ENCODE measurements at regions not wholly inside any gene's neighbourhood (a gene's known extent, or its start where the extent isn't known, plus 50 kb on each side); places are given as distances from the start of the nearest gene placed in this dataset.

GRCh38 chr16:79754501-79754900 lies 154.0 kb upstream of the MAF start:
- no peak for DNase-seq (ENCODE audit: low read depth)

GRCh38 chr16:79754081-79754480 lies 153.5 kb upstream of the MAF start:
- DNase-seq (ENCODE audit: low read depth): no peak

- no peak for DNase-seq (ENCODE audit: low read depth)
Measured at GRCh38 chr16:79753286-79753685, 152.7 kb upstream of the MAF start.

- no peak for DNase-seq (ENCODE audit: low read depth)
Measured at GRCh38 chr16:79752396-79752795, 151.9 kb upstream of the MAF start.

- no peak for DNase-seq (ENCODE audit: low read depth)
Measured at GRCh38 chr16:79751471-79752184, 151.1 kb upstream of the MAF start.

GRCh38 chr16:79750311-79750710 lies 149.8 kb upstream of the MAF start:
- DNase-seq (ENCODE audit: low read depth): no peak

GRCh38 chr16:79748629-79749028 lies 148.1 kb upstream of the MAF start:
- no peak for DNase-seq (ENCODE audit: low read depth)

- DNase-seq (ENCODE audit: low read depth): no peak
Measured at GRCh38 chr16:79747688-79748087, 147.2 kb upstream of the MAF start.

GRCh38 chr16:79740252-79740651 lies 139.7 kb upstream of the MAF start:
- no peak for DNase-seq (ENCODE audit: low read depth)

GRCh38 chr16:79735271-79735670 lies 134.7 kb upstream of the MAF start:
- no peak for DNase-seq (ENCODE audit: low read depth)

- DNase-seq (ENCODE audit: low read depth): no peak
Measured at GRCh38 chr16:79734721-79735120, 134.2 kb upstream of the MAF start.

GRCh38 chr16:79728923-79729240 lies 128.3 kb upstream of the MAF start:
- DNase-seq (ENCODE audit: low read depth): no peak

GRCh38 chr16:79728048-79728922 lies 127.7 kb upstream of the MAF start:
- no peak for DNase-seq (ENCODE audit: low read depth)

GRCh38 chr16:79726902-79727301 lies 126.4 kb upstream of the MAF start:
- DNase-seq (ENCODE audit: low read depth): no peak

GRCh38 chr16:79725051-79725450 lies 124.5 kb upstream of the MAF start:
- DNase-seq (ENCODE audit: low read depth): no peak

GRCh38 chr16:79723583-79724168 lies 123.1 kb upstream of the MAF start:
- DNase-seq (ENCODE audit: low read depth): no peak

GRCh38 chr16:79721270-79721669 lies 120.7 kb upstream of the MAF start:
- DNase-seq (ENCODE audit: low read depth): no peak

GRCh38 chr16:79717333-79718137 lies 117.0 kb upstream of the MAF start:
- no peak for DNase-seq (ENCODE audit: low read depth)

- DNase-seq (ENCODE audit: low read depth): no peak
Measured at GRCh38 chr16:79716645-79717332, 116.3 kb upstream of the MAF start.

GRCh38 chr16:79715061-79715460 lies 114.5 kb upstream of the MAF start:
- no peak for DNase-seq (ENCODE audit: low read depth)

GRCh38 chr16:79714440-79714839 lies 113.9 kb upstream of the MAF start:
- no peak for DNase-seq (ENCODE audit: low read depth)

All from activated T-helper 9 cell treated with anti-CD3 and anti-CD28 coated beads, Interleukin-2, amount 50 U/mL, for 16 hours (primary cell).